ENCODE measurements at regions not wholly inside any gene's neighbourhood (a gene's known extent, or its start where the extent isn't known, plus 50 kb on each side); places are given as distances from the start of the nearest gene placed in this dataset.

DNA sequence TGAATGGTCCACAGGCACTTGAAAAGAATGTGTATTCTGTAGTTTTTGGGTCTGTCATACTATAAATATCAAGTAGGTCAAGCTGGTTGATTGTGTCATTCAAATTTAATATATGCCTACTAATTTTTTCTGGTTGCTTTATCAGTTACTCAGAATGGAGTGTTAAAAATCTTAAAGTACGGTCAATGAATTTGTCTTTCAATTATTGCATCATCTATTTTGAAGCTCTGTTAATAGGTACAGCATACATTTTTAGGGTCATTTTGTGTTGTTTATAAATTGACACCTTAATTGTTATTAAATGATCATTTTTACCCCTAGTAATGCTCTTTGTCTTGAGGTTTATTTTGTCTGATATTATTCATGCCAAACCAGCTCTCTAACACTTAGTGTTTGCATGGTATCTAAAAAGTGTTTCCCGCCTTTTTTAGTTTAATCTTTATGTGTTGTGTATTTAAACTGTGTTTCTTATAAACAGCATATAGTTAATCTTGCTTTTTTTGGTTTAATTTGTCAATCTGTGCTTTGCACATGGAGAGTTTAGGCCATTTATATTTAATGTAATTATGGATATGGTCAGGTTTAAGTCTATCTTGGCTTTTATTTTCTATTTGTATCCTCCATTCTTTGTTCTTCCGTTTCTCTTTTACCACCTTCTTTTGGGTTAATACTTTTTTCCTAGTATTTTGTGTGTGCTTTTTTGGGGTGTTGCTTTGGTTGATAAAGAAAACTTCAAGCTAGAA, 204.9 kb upstream of the EEF2KMT start:
- TF ChIP-seq, protein P1, sequence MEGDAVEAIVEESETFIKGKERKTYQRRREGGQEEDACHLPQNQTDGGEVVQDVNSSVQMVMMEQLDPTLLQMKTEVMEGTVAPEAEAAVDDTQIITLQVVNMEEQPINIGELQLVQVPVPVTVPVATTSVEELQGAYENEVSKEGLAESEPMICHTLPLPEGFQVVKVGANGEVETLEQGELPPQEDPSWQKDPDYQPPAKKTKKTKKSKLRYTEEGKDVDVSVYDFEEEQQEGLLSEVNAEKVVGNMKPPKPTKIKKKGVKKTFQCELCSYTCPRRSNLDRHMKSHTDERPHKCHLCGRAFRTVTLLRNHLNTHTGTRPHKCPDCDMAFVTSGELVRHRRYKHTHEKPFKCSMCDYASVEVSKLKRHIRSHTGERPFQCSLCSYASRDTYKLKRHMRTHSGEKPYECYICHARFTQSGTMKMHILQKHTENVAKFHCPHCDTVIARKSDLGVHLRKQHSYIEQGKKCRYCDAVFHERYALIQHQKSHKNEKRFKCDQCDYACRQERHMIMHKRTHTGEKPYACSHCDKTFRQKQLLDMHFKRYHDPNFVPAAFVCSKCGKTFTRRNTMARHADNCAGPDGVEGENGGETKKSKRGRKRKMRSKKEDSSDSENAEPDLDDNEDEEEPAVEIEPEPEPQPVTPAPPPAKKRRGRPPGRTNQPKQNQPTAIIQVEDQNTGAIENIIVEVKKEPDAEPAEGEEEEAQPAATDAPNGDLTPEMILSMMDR (conservative IDR thresholded peaks at IDR 0.05; ENCODE audit: low read depth, low read length) = no peak
- TF ChIP-seq CEBPB (IDR thresholded peaks at IDR 0.05; ENCODE audit: low read depth, low read length) (peak; percentile 58; the same call in 1 of the 2 replicates), RAD21 (IDR thresholded peaks at IDR 0.05; ENCODE audit: low read length) (no peak), POLR2A (IDR thresholded peaks at IDR 0.05; ENCODE audit: low read depth, low read length) (no peak)
